HFFc6 (cell line): ENCODE measurements at regions not wholly inside any gene's neighbourhood (a gene's known extent, or its start where the extent isn't known, plus 50 kb on each side); places are given as distances from the start of the nearest gene placed in this dataset.

ENCODE experiments used
- DNase-seq: peaks from one replicate; pipeline ENCODE4 v3.0.0-alpha.2; 2018
- H3K27ac Mint-ChIP-seq: 2 replicates; pipeline ENCODE4 v1.8.0; 2020; ENCODE audit warnings: mild to moderate bottlenecking, mixed read lengths
- H3K27me3 Mint-ChIP-seq: 2 replicates; pipeline ENCODE4 v1.8.0; 2021; ENCODE audit warnings: mild to moderate bottlenecking, moderate library complexity, mixed read lengths; ENCODE audit not compliant: insufficient read depth
- H3K36me3 Mint-ChIP-seq: 2 replicates; pipeline ENCODE4 v1.8.0; 2021; ENCODE audit warnings: low read depth, mixed read lengths
- H3K4me1 Mint-ChIP-seq: 2 replicates; pipeline ENCODE4 v1.8.0; 2020; ENCODE audit warnings: low read depth, mixed read lengths
- H3K4me3 Mint-ChIP-seq: 2 replicates; pipeline ENCODE4 v1.8.0; 2020; ENCODE audit warnings: mild to moderate bottlenecking, moderate library complexity, mixed read lengths
- H3K9me3 Mint-ChIP-seq: 2 replicates; pipeline ENCODE4 v1.8.0; 2020; ENCODE audit warnings: mild to moderate bottlenecking, mixed read lengths
- TF ChIP-seq, protein P1 (sequence below): fragments of 200-600 bp; sonication (generic); IDR thresholded peaks from 2 replicates; pipeline ENCODE4 v1.5.0; 2021; ENCODE audit warnings: antibody characterized with exemption, mild to moderate bottlenecking

DNA sequence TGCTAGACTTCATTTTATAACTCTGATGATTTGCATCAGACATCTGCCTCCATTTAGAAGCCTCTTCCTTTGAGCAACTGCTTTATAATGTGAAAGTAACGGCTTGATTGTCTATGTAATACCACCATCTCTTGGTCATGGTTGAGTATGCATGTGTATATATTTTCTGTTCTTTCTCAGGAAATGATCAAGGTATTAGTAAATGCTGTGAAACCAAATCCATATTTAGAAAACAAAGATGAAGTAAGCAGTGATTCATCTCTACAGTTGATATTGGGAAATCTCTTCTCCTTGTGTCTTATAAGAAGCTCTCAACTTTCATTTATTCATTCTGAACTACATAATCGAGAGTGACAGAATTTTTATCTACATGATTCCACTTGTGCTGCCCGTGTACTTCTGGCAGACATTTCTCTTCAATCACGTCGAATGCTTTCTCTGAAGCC lies 104.6 kb upstream of the ANO3 start:
- no peaks in the 10 kb centered on the region for H3K9me3 Mint-ChIP-seq
- peak overlapping the region; percentile 29; the same call in 1 of the 2 replicates for H3K27ac Mint-ChIP-seq
- TF ChIP-seq, protein P1, sequence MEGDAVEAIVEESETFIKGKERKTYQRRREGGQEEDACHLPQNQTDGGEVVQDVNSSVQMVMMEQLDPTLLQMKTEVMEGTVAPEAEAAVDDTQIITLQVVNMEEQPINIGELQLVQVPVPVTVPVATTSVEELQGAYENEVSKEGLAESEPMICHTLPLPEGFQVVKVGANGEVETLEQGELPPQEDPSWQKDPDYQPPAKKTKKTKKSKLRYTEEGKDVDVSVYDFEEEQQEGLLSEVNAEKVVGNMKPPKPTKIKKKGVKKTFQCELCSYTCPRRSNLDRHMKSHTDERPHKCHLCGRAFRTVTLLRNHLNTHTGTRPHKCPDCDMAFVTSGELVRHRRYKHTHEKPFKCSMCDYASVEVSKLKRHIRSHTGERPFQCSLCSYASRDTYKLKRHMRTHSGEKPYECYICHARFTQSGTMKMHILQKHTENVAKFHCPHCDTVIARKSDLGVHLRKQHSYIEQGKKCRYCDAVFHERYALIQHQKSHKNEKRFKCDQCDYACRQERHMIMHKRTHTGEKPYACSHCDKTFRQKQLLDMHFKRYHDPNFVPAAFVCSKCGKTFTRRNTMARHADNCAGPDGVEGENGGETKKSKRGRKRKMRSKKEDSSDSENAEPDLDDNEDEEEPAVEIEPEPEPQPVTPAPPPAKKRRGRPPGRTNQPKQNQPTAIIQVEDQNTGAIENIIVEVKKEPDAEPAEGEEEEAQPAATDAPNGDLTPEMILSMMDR = peak; percentile 78
- peak overlapping the region; percentile 46; the same call in 1 of the 2 replicates for H3K4me3 Mint-ChIP-seq
- H3K27me3 Mint-ChIP-seq = peaks cover 1% of the 10 kb centered on the region; the same call in 1 of the 2 replicates
- DNase-seq = peak; percentile 82
- peaks cover 56% of the 10 kb centered on the region for H3K4me1 Mint-ChIP-seq
- no peaks in the 10 kb centered on the region for H3K36me3 Mint-ChIP-seq

- Mint-ChIP-seq H3K9me3 (no peaks in the 10 kb centered on the region), H3K36me3 (no peaks in the 10 kb centered on the region), H3K4me1 (peaks cover 59% of the 10 kb centered on the region), H3K27ac (peak overlapping the region; percentile 11; the same call in 1 of the 2 replicates), H3K4me3 (no peak overlapping the region), H3K27me3 (peaks cover 1% of the 10 kb centered on the region; the same call in 1 of the 2 replicates)
- DNase-seq = no peak
- TF ChIP-seq, protein P1 = no peak
Observed at GRCh38 chr11:26227883-26228502, 103.9 kb upstream of the ANO3 start.

- Mint-ChIP-seq H3K27ac (peak overlapping the region; percentile 39), H3K4me3 (no peak overlapping the region), H3K27me3 (peaks cover 1% of the 10 kb centered on the region; the same call in 1 of the 2 replicates), H3K9me3 (no peaks in the 10 kb centered on the region), H3K36me3 (no peaks in the 10 kb centered on the region), H3K4me1 (peaks cover 59% of the 10 kb centered on the region)
- TF ChIP-seq, protein P1 = no peak
- no peak for DNase-seq
Observed at GRCh38 chr11:26228778-26229177, 103.2 kb upstream of the ANO3 start.

- peak; percentile 4 for DNase-seq
- Mint-ChIP-seq H3K27ac (peak overlapping the region; percentile 39), H3K4me1 (peaks cover 61% of the 10 kb centered on the region), H3K27me3 (peaks cover 1% of the 10 kb centered on the region; the same call in 1 of the 2 replicates), H3K4me3 (no peak overlapping the region), H3K9me3 (no peaks in the 10 kb centered on the region), H3K36me3 (no peaks in the 10 kb centered on the region)
- TF ChIP-seq, protein P1 = no peak
Observed at GRCh38 chr11:26229257-26229656, 102.7 kb upstream of the ANO3 start.

- Mint-ChIP-seq H3K4me1 (peaks cover 68% of the 10 kb centered on the region), H3K9me3 (no peaks in the 10 kb centered on the region), H3K36me3 (no peaks in the 10 kb centered on the region), H3K27me3 (no peaks in the 10 kb centered on the region), H3K4me3 (no peak overlapping the region), H3K27ac (peak overlapping the region; percentile 52)
- TF ChIP-seq, protein P1 = no peak
- DNase-seq = no peak
Observed at GRCh38 chr11:26229981-26230380, 101.9 kb upstream of the ANO3 start.
